ENCODE measurements at regions not wholly inside any gene's neighbourhood (a gene's known extent, or its start where the extent isn't known, plus 50 kb on each side); places are given as distances from the start of the nearest gene placed in this dataset.

DNA sequence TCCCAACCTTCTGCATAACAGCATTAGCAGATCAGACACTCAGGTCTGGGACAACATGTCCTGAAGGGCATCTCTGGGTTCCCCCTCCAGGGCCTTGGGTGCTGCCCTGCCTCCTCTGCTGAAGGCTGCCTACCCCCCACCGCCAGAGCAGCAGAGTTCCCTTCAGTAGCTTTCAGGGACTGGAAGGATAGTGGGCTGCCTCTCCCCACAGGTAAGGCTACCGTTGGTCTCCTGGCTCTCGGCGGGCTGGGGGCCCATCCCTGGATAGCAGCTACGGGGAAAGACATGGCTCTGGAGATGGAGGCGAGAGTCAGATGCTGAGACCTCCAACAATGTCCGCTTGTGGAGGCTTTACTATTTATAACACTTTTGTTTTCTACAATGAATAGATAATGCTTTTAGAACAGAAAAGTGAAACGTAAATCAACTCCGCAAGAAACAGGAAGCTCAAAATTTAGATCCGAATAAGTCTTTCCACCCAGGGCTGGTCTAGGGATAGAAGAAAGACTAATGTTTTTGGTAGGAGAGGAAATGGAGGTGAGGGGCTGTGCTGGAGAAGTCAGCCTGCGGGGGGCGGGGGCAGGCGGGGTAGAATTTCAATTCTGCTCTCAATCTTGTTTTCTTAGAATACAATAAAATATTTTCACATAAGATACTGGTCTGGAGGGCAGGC is 58.4 kb downstream of the ARL4C start:
- DNase-seq: no peak

DNA sequence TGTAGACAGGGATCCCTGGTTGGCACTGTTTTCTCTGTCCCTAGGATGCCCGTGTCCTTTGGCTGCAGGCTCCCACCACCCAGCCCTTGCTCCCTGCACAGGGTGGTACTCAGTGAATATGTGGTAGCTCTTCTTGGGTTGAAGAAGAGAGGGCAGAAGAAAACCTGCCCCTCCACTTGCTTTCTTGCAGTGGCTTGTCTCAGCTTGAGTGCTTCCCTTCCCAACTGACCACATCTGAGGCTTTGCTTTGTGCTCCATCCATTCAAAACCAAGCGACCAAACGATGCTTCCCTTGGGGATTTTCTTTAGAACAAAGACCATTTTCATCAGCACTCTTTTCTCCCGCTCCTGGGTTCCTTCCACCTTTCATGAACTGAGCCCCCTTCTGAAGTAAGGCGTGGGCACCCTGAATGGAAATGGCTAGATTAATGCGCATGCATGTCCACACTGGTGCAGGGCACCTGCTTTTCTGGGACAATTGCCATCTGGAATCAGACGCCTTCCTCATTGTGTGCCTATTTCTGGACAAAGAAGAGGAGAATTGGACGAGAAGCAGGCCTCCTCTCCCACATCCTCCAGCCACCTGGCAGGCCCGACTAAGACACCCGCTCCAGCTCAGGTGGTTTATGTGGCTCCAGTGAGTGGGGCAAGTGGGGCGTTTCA is 59.1 kb downstream of the ARL4C start:
- DNase-seq: no peak

DNA sequence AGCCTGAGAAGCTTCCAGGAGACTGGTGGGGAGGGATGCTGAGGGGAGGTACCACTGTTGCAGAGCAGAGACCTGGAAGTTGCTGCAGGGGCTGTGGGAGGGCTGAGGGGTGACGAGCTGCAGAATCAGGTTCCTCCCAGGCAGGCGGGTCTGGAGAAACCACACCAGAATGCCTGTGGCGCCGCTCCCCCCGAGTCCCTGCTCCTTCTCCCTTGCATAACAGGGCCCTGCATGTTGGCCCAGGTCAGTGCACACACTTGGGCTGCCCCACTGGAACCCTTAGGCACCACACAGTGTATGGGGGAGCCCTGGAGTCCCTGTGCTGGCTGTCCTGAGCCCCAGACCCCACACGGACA is 60.4 kb downstream of the ARL4C start:
- no peak for DNase-seq

DNA sequence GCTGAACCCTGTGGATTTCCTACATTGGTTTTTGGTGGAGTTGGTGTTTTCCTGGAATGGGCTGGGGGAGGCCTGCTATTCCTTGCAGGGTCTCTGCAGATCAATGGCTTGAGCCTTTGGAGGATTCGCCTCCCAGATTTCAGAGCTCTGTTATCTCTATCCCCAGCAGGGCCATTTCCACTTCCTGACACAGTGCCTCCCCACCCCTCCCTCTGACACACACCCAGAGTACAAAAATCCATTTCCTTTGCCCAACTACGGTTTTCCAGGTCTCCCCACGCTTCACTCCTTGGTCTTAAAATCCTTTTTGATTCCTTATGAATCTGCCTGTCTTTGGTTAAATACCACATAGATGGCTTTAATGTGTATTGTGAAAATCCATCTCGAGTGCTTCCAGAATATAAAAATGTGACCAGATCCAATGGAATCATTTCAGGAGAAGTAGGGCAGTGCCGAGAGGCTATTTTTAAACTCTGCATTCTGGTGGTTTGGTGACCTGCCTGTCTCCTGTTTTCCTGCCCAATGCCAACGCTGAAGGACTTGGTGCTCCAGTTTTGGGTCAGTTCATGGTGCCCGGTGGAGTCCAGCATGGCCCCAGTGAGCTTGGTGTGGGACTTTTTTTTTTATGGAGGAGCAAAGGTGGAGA is 60.9 kb downstream of the ARL4C start:
- DNase-seq: no peak

DNA sequence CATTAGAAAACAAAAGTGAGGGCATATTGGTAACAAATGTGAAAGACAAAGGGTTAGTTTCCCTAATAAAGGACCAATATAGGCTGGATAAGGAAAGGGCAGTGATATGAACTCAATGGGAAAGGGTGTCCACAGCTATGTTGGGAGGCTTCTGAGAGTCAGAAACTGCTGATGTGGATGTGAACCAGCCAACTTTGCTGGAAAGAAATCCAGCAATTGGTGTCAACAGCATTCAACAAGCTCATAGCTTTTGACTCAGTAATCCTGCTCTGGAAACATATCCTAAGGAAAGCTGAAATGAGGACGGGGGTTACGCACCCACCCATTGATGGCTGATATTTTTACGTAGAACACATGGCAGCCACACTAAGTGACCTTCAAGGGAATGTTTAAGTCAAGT is 63.7 kb downstream of the ARL4C start:
- no peak for DNase-seq

DNA sequence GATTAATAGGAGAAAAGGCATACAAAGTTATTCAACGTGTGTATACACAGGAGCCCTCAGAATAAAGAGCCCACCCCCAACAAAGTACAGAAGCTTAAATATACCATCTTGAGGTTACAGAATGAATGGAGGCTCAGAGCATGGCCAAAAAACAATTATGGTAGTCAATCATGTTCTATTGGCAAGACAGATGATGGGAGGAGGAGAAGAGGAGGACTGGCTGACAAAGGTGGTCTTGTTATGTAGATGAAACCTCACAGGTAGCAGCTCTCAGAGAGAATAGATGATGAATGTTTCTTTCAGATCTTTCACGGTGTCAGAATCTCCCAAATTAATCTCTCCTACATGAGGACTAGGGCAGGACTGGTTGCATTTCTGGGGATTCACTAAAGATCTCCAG is 66.0 kb downstream of the ARL4C start:
- DNase-seq: no peak

DNA sequence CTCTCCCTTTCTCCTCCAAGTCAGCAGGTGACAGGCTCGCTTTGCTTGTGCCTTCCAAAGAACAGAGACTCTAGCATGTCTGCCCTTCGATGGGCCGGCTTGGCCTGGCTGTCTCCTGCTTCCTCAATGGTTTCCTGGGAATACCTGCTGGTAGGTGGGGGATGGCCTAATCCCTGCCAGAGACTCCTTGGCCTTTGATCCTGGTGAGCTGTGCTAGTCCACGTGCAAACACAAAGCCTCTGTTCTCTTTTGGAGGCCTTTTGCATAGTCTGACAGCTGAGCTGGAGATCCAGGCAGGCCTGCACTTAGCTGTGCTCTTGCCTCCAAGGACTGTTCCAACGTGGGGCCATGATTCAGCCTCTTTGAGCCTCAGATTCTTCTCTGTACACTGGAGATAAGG is 67.6 kb downstream of the ARL4C start:
- no peak for DNase-seq

DNA sequence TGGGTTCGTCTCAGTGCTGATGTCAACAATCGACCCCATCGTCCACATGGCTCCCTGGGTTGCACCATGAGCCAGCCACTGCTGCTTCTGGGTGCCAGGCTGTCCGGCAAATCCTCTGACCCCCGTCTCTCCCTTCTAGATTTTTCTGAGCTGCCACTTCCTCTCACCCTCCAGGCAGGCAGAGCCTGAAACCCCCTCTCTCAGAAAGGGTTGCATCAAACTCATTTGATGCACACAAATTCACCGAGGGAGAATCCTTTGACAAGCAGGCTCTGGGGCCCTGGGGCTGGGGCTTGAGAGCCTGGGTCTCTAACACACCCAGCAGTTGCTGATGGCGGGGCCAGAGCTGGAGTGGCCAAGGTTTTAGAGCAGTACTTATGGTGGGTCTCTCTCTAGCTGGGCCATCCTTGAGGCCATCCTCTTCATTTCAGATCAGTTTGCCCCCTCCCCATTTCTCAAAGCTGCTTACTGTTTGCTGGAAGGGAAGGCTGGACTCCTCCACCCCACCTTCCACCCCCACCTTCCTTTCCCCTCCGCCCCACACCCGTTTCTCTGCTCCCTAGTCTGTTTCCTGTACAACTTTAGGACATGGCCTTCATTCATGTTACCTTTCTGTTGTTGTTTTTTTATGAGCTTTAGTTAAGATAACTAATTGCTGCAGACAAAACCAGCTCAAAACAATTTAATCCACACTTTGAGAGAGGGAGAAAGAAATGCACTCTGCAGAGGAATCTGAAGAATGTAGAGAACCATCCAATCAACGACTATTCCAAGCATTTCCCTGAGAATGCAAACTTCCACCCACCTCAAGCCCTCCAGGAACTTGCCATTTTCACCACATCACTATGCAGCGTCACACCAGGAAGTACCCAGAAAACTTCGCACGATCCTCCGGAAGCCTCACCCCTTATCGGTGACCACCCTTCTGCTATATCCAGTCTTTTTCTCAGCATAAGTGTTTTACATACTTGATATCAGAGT is 69.5 kb downstream of the ARL4C start:
- peak; percentile 92 for DNase-seq

DNA sequence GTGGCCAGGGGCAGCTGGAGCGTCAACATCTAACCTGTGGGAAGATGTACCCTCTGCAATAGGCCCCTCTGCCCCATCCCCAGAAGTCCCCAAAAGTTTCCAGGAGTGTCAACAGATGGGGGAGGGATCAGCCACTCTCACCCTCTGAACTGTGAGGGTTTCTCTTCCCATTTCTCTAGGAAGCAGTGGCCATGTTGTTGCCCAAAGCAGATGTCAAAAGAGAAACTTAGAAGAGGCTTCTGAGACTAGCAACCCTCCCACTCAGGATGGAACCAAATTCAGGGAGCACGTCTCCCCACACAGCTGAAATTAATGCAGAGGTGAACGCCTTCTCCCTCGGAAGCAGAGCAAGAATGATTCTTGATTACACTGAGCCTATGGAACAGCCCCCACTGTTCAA is 70.3 kb downstream of the ARL4C start:
- no peak for DNase-seq

DNA sequence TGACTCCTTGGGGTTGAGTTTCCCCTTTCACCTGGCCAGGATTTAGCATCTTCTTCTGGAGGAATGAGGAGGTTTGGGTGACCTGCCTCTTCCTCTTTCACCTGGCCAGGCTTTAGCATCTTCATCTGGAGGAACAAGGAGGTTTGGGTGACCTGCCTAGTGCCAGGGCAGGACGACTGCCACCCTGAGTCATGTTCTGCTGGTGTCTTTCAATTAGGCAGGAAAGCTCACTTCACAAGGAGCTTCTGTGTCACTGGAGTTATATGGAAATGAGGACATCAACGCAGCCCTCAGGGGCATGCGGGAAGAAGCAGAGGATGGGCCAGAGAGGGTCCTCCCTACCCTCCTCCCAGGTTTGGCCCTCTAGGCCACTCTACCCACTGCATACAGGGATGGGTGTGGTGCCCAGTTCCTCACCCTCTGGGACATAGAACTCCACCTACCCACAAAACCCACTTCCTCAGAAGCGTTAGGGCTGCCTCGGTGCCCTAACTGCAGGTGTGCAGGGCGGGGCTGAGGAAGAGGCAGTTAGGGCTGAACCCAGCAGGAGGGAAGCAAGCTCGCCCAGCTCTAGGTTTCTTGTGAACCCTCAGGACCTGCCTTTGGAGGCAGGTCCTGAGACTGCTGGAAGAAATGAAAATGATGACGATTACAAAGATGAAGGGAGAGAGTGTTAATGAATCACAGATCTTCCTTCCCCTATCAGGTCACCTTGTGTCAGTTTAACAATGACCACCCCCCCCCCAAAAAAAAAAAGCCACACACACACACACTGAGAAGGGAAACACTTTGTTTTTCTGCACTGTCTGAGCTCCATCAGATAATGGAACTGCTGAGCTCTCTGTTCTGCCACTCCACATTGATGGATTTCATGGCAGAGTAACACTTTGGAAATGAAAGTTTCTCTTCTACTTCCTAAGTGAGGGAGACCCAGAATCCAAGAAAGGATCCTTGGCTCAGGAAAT is 71.0 kb downstream of the ARL4C start:
- no peak for DNase-seq

DNA sequence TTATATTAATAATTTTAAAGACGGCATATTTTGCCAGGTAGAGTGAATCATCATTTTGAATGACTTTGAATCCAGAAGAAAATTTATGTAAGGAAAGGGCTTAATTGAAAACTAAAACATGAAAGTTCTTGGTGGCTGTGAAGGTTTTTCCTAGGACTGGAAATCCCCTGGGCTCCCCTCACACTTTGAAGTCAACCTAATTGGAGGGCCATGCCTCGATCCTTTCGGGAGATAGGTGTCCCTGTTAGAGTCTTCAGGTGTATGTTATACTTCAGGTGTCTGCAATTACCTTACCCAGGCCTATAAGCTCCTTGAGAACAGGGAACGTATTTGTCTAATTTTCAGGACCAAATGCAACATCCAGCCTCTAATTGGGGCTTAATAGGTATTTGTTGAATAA is 73.0 kb downstream of the ARL4C start:
- no peak for DNase-seq

DNA sequence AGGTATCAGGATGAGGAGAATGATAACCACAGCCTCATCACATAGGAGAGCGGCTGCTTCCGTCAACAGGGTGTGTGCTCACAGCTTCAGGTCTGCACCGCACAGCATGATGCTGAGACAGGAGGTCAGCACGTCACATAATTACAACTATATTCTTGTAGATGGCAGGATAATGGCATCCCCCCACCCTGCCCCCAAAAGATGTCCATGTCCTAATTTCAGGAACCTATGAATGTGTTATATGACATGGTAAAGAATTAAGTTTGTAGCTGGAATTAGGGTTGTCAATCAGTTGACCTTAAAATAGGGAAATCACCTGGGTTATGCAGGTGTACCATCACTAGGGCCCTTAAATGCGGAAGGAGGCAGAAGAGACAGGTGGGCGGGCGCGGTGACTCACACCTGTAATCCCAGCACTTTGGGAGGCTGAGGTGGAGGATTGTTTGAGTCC is 73.9 kb downstream of the ARL4C start:
- no peak for DNase-seq

DNA sequence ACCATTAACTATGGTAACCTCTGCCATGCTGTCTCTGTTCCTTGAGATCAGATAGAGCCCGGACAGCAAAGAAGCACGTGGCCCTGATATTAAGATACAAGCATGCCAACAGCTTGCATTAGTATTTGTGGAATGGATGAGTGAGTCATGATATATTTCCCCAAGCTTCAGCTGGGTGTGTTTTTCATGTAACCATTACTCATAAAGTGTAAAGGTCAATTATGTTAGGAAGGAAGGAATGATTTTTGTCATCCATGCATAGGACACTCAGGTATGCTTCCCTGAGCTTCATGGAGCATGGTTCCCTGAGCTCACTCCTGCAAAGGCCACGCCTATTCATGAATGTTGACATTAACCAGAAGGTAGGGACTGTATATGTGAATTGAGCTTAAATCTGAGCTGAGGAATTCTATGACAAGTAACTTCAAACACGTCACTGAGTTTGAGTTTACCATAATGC is 74.6 kb downstream of the ARL4C start:
- DNase-seq: peak; percentile 91

DNA sequence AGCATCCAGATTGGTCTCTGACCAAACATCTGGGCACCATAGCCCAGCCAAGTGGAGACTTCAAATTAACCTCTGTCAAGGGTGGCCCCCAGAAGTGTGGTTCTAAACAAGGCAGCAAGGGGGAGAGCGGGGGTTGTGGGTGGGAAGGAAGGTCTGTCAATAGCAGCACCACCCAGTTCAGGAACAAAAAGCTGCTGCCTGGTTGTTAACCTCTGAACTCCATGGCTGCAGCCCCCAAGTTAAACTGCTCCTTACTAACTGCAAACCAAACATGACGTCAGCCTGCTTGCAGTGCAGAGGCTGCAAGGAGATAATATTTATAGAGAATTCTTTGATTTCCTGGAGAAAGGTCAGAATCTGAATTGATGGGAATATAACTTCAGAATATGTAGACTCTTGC is 76.5 kb downstream of the ARL4C start:
- DNase-seq: no peak

DNA sequence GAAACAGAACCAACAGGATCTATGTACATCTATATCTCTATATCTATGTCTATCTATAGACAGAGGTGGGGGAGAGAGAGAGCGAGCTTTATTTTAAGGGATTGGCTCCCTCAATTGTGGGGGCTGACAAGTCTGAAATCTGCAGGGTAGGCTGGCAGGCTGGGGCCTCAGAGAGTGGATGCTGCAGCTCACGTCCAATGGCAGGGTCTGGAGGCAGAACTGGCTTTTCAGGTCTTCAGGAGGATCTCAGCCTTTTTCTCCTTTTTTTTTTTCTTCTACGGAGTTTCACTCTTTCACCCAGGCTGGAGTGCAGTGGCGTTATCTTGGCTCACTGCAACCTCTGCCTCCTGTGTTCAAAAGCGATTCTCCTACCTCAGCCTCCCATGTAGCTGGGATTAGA is 77.2 kb downstream of the ARL4C start:
- no peak for DNase-seq

DNA sequence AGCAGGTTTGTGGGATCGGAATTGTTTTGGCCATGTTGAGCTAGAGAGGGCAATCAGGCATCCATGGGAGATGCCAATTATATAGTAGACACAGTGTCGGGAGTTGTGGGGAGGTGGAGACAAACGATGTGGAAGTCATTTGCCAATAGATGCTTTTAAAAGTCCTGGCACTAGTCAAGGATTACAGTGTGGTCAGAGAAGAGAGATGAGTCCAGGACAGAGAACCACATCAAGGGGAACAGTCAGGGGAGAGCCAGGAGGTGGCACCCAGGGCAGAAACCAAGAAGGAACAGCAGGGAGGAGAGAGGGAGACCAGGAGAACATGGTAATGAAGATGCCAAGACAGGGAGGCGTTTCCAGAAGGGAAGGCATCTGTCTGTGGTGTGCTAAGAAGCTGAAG is 81.2 kb downstream of the ARL4C start:
- no peak for DNase-seq

DNA sequence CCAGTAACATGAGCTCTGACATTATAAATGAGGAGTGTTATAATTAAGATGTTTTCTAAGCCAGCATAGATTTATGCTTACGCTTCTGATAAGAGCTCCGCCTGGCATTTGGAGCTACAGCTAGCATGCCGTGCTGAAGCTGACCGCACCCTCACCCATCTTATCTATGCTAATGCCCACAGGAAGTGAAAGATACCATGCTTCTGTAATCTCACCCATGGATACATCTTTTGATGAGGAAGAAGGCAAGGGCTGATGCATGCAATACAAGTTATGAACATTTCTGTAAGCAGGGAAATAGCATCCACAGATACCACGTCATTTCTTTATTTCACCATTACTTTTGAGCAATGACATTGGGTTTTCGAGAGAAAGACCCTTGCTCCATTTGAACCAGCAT is 82.3 kb downstream of the ARL4C start:
- DNase-seq: no peak

DNA sequence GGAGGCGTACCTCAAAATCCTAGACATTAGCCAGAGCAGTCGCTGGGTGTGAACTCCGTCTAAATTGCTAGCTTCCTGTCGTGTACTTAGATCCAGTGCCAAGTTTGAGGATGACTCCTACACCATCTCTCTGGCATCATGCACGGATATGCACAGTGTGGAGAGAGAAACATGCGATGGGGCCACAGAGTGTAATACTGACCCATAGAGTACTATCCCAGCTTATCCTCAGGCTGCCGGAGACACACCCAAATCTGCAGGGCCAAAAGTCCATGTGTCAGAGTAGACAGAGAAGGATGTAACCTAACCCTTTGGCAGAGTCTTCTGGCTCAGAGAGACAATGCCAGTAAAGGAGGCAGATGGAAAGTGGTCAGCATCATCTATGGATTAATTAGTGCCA is 84.2 kb downstream of the ARL4C start:
- no peak for DNase-seq

DNA sequence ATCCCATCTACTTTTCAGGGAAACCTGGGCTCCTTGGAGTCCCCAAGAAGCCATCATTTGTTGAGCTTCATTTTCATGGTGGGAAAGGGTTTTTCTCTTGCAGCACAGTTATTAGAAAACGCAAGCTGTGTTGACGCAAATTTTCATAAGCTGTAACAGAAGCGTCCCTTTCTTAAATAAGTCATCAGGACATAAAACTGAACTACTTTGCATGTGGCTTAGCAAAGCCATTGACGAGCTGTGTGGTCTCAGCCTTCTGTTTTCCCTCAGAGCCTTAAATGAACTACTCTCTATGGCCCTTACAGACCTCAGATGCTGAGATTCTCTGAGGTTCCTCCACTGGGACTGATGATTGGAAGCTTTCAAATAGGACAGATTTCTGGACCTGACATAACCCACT is 85.1 kb downstream of the ARL4C start:
- no peak for DNase-seq

DNA sequence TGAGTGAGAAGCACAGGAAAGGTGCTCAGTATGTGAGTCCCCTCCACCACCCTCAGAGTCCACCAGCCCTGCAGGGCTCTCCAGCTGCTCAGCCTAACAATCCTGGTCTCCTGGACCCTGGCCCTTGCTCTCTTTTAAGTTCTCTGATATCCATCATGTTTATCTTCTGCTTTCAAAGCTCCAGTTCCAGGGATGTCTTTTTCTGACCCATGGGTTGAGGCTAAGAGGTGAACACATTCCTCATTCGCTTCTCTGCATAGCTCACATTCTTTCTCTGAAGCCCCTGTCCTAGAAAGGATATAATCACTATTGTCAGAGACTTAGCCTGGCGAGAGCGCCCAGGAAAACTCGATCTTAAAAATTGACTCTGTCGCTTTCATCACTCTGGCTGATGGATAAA is 86.4 kb downstream of the ARL4C start:
- DNase-seq: no peak

DNA sequence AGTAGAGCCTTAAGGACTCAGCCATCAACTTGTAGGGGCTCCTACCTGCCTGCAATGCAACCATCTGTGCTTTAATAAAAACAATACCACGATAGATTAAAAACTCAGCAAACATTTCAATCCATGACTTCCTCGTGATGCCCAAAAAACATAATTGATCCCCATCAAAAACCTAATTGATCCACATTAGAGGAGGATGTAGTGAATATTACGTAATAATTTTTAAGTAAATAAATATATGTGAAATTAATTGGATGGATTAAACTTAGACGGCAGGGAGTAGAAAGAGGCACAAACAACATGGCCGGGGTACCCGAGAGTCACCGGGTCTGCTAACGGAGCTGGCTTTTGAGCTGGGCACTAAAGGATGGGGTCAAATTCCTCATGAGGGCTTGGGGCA is 87.3 kb downstream of the ARL4C start:
- no peak for DNase-seq

DNA sequence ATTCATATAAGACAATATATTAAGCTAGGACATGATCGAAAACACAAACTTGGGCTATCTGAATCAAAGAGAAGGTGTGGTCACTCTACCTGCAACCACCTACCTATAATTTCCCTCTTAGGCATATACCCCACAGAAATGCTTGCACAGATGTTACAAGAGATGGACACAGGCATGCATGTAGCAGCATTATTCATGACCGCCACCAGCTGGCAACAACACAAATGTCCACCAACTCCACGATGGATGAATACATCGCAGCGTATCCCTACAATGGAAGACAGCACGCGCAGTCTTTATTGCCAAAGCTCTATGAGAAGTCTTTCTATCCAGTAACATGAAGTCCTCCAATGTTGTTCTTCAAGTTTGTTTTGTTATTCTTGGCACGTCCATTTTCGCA is 90.8 kb downstream of the ARL4C start:
- no peak for DNase-seq

All from kidney glomerular epithelial cell (primary cell).